HepG2 (cell line): ENCODE measurements at regions not wholly inside any gene's neighbourhood (a gene's known extent, or its start where the extent isn't known, plus 50 kb on each side); places are given as distances from the start of the nearest gene placed in this dataset.

Experiments
- ATAC-seq: fragments of 200-7000 bp; cut with Tn5 transposase; 3 replicates; pipeline ENCODE4 v1.9.1; 2020; ENCODE audit warnings: mild to moderate bottlenecking, moderate library complexity
- BruUV-seq: library from RNA; stranded (reverse); fragments of 400-500 nt; replicated peaks from 2 replicates; lab custom pipeline; 2021; lab: Mats Ljungman, UMichigan
- CTCF ChIA-PET: fragments of 300-600 bp; formaldehyde crosslinking; extraction: SDS; loops from one replicate; lab custom pipeline; 2021; ENCODE audit warnings: low total read pairs, inconsistent platforms, low intra/inter-chr PET ratio; lab: Yijun Ruan, JAX
- POLR2A ChIA-PET: fragments of 350-600 bp; sonication (Branson Sonifier 250); formaldehyde crosslinking; loops from one replicate; lab custom pipeline; 2020; ENCODE audit warnings: antibody characterized with exemption, inconsistent platforms; lab: Yijun Ruan, JAX
- DNase-seq: peaks from one replicate; pipeline ENCODE4 v3.0.0-alpha.2; 2015; ENCODE audit warnings: low spot score
- FAIRE-seq: peaks from 3 replicates; lab custom pipeline; 2011; peaks lifted over from hg19 to GRCh38; lab: Jason Lieb, UNC
- H2AFZ ChIP-seq: one replicate; pipeline ENCODE4 v1.6.1; 2011; ENCODE audit warnings: low read length, inconsistent platforms
- H3K27ac ChIP-seq: fragments of 300-600 bp; 3 replicates; pipeline ENCODE4 v1.8.0; 2011; ENCODE audit warnings: mixed run types, mild to moderate bottlenecking, mixed read lengths, low read length, inconsistent platforms; ENCODE audit not compliant: insufficient read depth; ENCODE audit errors: extremely low read length
- H3K27me3 ChIP-seq, 2 experiments: fragments of 200-600 bp in 1 of 2; 2 replicates in 1 of 2; 3 replicates in 1 of 2; pipeline versions ENCODE4 v1.6.0 to v1.8.0; 2011; ENCODE audit warnings: low read length in 2 of 2, mild to moderate bottlenecking in 2 of 2, moderate library complexity in 2 of 2, inconsistent platforms in 1 of 2; ENCODE audit not compliant: insufficient read depth in 2 of 2, control insufficient read depth in 1 of 2
- H3K36me3 ChIP-seq, 2 experiments: fragments of 200-600 bp in 1 of 2; replicated peaks in 1 of 2; 2 replicates in 1 of 2; 3 replicates in 1 of 2; pipeline versions ENCODE4 v1.5.1 to v1.8.0; 2011; ENCODE audit warnings: low read length in 2 of 2, inconsistent platforms in 1 of 2; ENCODE audit not compliant: insufficient read depth in 2 of 2, control insufficient read depth in 1 of 2
- H3K4me1 ChIP-seq: 2 replicates; pipeline ENCODE4 v1.5.1; 2012; ENCODE audit warnings: low read length, inconsistent platforms; ENCODE audit not compliant: insufficient read depth
- H3K4me2 ChIP-seq: 2 replicates; pipeline ENCODE4 v1.6.0; 2011; ENCODE audit warnings: low read depth, low read length, inconsistent platforms
- H3K4me3 ChIP-seq, 3 experiments: fragments of 200-600 bp in 1 of 3; sonication (generic), shearing (Covaris generic) in 1 of 3; replicated peaks in 1 of 3; 2 replicates each; pipeline ENCODE4 v1.5.1; 2011 to 2016; ENCODE audit warnings: low read length in 3 of 3, inconsistent platforms in 2 of 3, low read depth in 2 of 3, mild to moderate bottlenecking in 2 of 3, control low read depth in 1 of 3, mixed read lengths in 1 of 3; ENCODE audit not compliant: insufficient read depth in 1 of 3
- H3K79me2 ChIP-seq: one replicate; pipeline ENCODE4 v1.6.1; 2011; ENCODE audit warnings: low read length, inconsistent platforms; ENCODE audit not compliant: insufficient read depth
- H3K9ac ChIP-seq: 2 replicates; pipeline ENCODE4 v1.6.0; 2011; ENCODE audit warnings: mild to moderate bottlenecking, low read depth, low read length, inconsistent platforms; ENCODE audit not compliant: insufficient read depth
- H3K9me3 ChIP-seq: 2 replicates; pipeline ENCODE4 v1.5.1; 2012; ENCODE audit warnings: mild to moderate bottlenecking, low read length
- H4K20me1 ChIP-seq: 2 replicates; pipeline ENCODE4 v1.6.0; 2011; ENCODE audit warnings: inconsistent platforms, mild to moderate bottlenecking, low read length, moderate library complexity; ENCODE audit not compliant: insufficient read depth
- ADNP ChIP-seq: sonication (generic); formaldehyde crosslinking; IDR thresholded peaks from 2 replicates; pipeline ENCODE4 v1.4.0; 2020; ENCODE audit warnings: missing genetic modification reagents
- CBFB ChIP-seq: sonication (generic); formaldehyde crosslinking; IDR thresholded peaks from 2 replicates; pipeline ENCODE4 v1.4.0; 2020; ENCODE audit warnings: missing genetic modification reagents
- CHD4 ChIP-seq: fragments of 200-600 bp; sonication (generic); IDR thresholded peaks from 2 replicates; pipeline ENCODE4 v1.7.0; 2017; ENCODE audit warnings: mild to moderate bottlenecking, low read length, borderline replicate concordance
- HDAC6 ChIP-seq: fragments of 200-600 bp; sonication (generic); IDR thresholded peaks from 2 replicates; pipeline ENCODE4 v1.7.0; 2017; ENCODE audit warnings: mild to moderate bottlenecking, antibody characterized with exemption, low read length, low read depth
- HOXA5 ChIP-seq: sonication (generic); formaldehyde crosslinking; IDR thresholded peaks from 2 replicates; pipeline ENCODE4 v1.4.0; 2020; ENCODE audit warnings: missing genetic modification reagents
- KDM6A ChIP-seq: IDR thresholded peaks from 2 replicates; pipeline ENCODE4 v1.6.1; 2016; ENCODE audit warnings: low read depth
- PAX8 ChIP-seq: sonication (generic); formaldehyde crosslinking; IDR thresholded peaks from 2 replicates; pipeline ENCODE4 v1.8.0; 2022; ENCODE audit warnings: mild to moderate bottlenecking, missing genetic modification reagents, borderline replicate concordance
- PAXIP1 ChIP-seq: sonication (generic); formaldehyde crosslinking; conservative IDR thresholded peaks from 2 replicates; pipeline ENCODE4 v1.4.0; 2020; ENCODE audit warnings: mild to moderate bottlenecking, missing genetic modification reagents, moderate library complexity
- SAFB2 ChIP-seq: sonication (generic); formaldehyde crosslinking; IDR thresholded peaks from 2 replicates; pipeline ENCODE4 v1.5.1; 2020; ENCODE audit warnings: missing genetic modification reagents, low read depth, mild to moderate bottlenecking, borderline replicate concordance
- SATB2 ChIP-seq: sonication (generic); formaldehyde crosslinking; IDR thresholded peaks from 2 replicates; pipeline ENCODE4 v1.5.0; 2020; ENCODE audit warnings: missing genetic modification reagents
- SMYD3 ChIP-seq: sonication (generic); formaldehyde crosslinking; IDR thresholded peaks from 2 replicates; pipeline ENCODE4 v1.8.1; 2023; ENCODE audit warnings: mild to moderate bottlenecking, missing genetic modification reagents
- SOX6 ChIP-seq, 2 experiments: fragments of 450-650 bp in 1 of 2; sonication (generic) in 1 of 2; formaldehyde crosslinking in 1 of 2; IDR thresholded peaks; 2 replicates each; pipeline versions ENCODE4 v1.4.0 to v1.6.1; 2017 to 2020; ENCODE audit warnings: antibody characterized with exemption in 1 of 2, mild to moderate bottlenecking in 1 of 2, missing genetic modification reagents in 1 of 2
- TERF1 ChIP-seq: sonication (generic); formaldehyde crosslinking; IDR thresholded peaks from 2 replicates; pipeline ENCODE4 v1.8.0; 2022; ENCODE audit warnings: mild to moderate bottlenecking, missing genetic modification reagents, moderate library complexity
- THYN1 ChIP-seq: sonication (generic); formaldehyde crosslinking; IDR thresholded peaks from 2 replicates; pipeline ENCODE4 v1.8.1; 2023; ENCODE audit warnings: low read depth, mild to moderate bottlenecking, moderate library complexity, missing genetic modification reagents, borderline replicate concordance
- ZBTB38 ChIP-seq: sonication (generic); formaldehyde crosslinking; IDR thresholded peaks from 2 replicates; pipeline ENCODE4 v1.5.1; 2020; ENCODE audit warnings: mild to moderate bottlenecking, missing genetic modification reagents
- ZMAT3 ChIP-seq: sonication (generic); formaldehyde crosslinking; conservative IDR thresholded peaks from 2 replicates; pipeline ENCODE4 v1.7.0; 2021; ENCODE audit warnings: missing genetic modification reagents
- ZNF225 ChIP-seq: sonication (generic); formaldehyde crosslinking; IDR thresholded peaks from 2 replicates; pipeline ENCODE4 v1.4.0; 2020; ENCODE audit warnings: mild to moderate bottlenecking, missing genetic modification reagents
- ZNF44 ChIP-seq: sonication (generic); formaldehyde crosslinking; IDR thresholded peaks from 2 replicates; pipeline ENCODE4 v1.5.1; 2020; ENCODE audit warnings: mild to moderate bottlenecking, missing genetic modification reagents
- ZNF546 ChIP-seq: sonication (generic); formaldehyde crosslinking; conservative IDR thresholded peaks from 2 replicates; pipeline ENCODE4 v1.8.1; 2023; ENCODE audit warnings: mild to moderate bottlenecking, missing genetic modification reagents
- ZNF780A ChIP-seq: sonication (generic); formaldehyde crosslinking; IDR thresholded peaks from 2 replicates; pipeline ENCODE4 v1.8.0; 2022; ENCODE audit warnings: mild to moderate bottlenecking, missing genetic modification reagents, moderate library complexity
- WGBS: methylation state at CpG from one replicate; pipeline ENCODE4 v1.1.6; 2017; ENCODE audit warnings: low lambda C conversion rate; 5-methylcytosine and 5-hydroxymethylcytosine counted together
- in situ Hi-C: cut with HindIII; loops from 2 replicates; pipeline ENCODE4 v1.10.0; 2017; ENCODE audit warnings: low pct_unique_long_range_greater_than_20kb; ENCODE audit not compliant: extremely low pct_ligation_motif_present
- intact Hi-C: fragments of 100-400 bp; cut with micrococcal nuclease; formaldehyde crosslinking; loops from one replicate; pipeline ENCODE4 v1.10.0; 2022; ENCODE audit not compliant: unreplicated experiment

GRCh38 chr3:80152692-80153091, 384.9 kb upstream of the ROBO1 start (continued):
- no peak for TF ChIP-seq CBFB (CRISPR knock-in tag)
- no peak for TF ChIP-seq KDM6A (CRISPR knock-in tag)
- TF ChIP-seq PAX8 (CRISPR knock-in tag) = no peak
- TF ChIP-seq SAFB2 = no peak
- no peak for TF ChIP-seq ZBTB38 (CRISPR knock-in tag)

GRCh38 chr3:80142714-80143113, 374.9 kb upstream of the ROBO1 start:
- Histone ChIP-seq H3K36me3 (no peaks in the 10 kb centered on the region), H3K4me1 (no peaks in the 10 kb centered on the region), H3K9me3 (no peaks in the 10 kb centered on the region), H3K4me2 (no peak overlapping the region), H4K20me1 (no peaks in the 10 kb centered on the region), H3K9ac (no peak overlapping the region), H3K4me3 (no peak overlapping the region), H2AFZ (no peak overlapping the region), H3K27me3 (no peaks in the 10 kb centered on the region), H3K27ac (no peak overlapping the region), H3K79me2 (no peaks in the 10 kb centered on the region)
- no TSS peak for BruUV-seq
- intact Hi-C loops = no loop called here
- in situ Hi-C loops = no loop called here
- ATAC-seq (no peak), FAIRE-seq (no peak), DNase-seq (no peak)
- under 1% methylated on average over 4 of the region's 4 CpGs for WGBS
- ChIA-PET POLR2A (no interaction called here), CTCF (no interaction called here)
- no peak for TF ChIP-seq SOX6 (IDR thresholded peaks at IDR 0.05)
- TF ChIP-seq SOX6 (CRISPR knock-in tag; IDR thresholded peaks at IDR 0.05) = no peak
- TF ChIP-seq ZMAT3 = no peak
- TF ChIP-seq ZNF780A = no peak
- no peak for TF ChIP-seq SATB2 (CRISPR knock-in tag)
- no peak for TF ChIP-seq PAXIP1 (CRISPR knock-in tag)
- TF ChIP-seq SMYD3 = no peak
- no peak for TF ChIP-seq TERF1
- TF ChIP-seq ZNF546 (CRISPR knock-in tag) = no peak
- TF ChIP-seq THYN1 (CRISPR knock-in tag) = no peak
- TF ChIP-seq ZNF225 (CRISPR knock-in tag) = no peak
- TF ChIP-seq HOXA5 (CRISPR knock-in tag) = no peak
- TF ChIP-seq CHD4 = no peak
- TF ChIP-seq ADNP (CRISPR knock-in tag) = no peak
- no peak for TF ChIP-seq ZNF44
- no peak for TF ChIP-seq HDAC6
